AG09319 (cell line): ENCODE measurements at regions not wholly inside any gene's neighbourhood (a gene's known extent, or its start where the extent isn't known, plus 50 kb on each side); places are given as distances from the start of the nearest gene placed in this dataset.

Experiments used
- DNase-seq: peaks from one replicate; pipeline ENCODE4 v3.0.0-alpha.2; 2010; ENCODE audit warnings: low read depth; ENCODE audit errors: extremely low read depth
- CTCF ChIP-seq: IDR thresholded peaks from 2 replicates; pipeline ENCODE4 v1.5.1; 2011; ENCODE audit warnings: low read depth, mild to moderate bottlenecking, inconsistent platforms, low read length, moderate library complexity

- no peak for TF ChIP-seq CTCF
- no peak for DNase-seq
Observed at GRCh38 chr6:40903456-40903855, 135.6 kb downstream of the UNC5CL start.

- DNase-seq = no peak
- no peak for TF ChIP-seq CTCF
Observed at GRCh38 chr6:40901322-40902055, 137.5 kb downstream of the UNC5CL start.

- TF ChIP-seq CTCF = no peak
- DNase-seq = no peak
Observed at GRCh38 chr6:40900791-40901190, 138.2 kb downstream of the UNC5CL start.

GRCh38 chr6:40899684-40900155 is 139.3 kb downstream of the UNC5CL start:
- TF ChIP-seq CTCF = no peak
- no peak for DNase-seq

- no peak for TF ChIP-seq CTCF
- no peak for DNase-seq
Observed at GRCh38 chr6:40898073-40898472, 140.9 kb downstream of the UNC5CL start.

- DNase-seq = no peak
- no peak for TF ChIP-seq CTCF
Observed at GRCh38 chr6:40897390-40898003, 141.5 kb downstream of the UNC5CL start.

- no peak for TF ChIP-seq CTCF
Observed at GRCh38 chr6:40896696-40897095, 142.3 kb downstream of the UNC5CL start.

More at GRCh38 chr6:40896696-40897095, 142.3 kb downstream of the UNC5CL start:
- DNase-seq = no peak
